GM23248 (cell line): ENCODE measurements at regions not wholly inside any gene's neighbourhood (a gene's known extent, or its start where the extent isn't known, plus 50 kb on each side); places are given as distances from the start of the nearest gene placed in this dataset.

Experiments
- EZH2 ChIP-seq: fragments of 200-600 bp; sonication (generic); IDR thresholded peaks from 2 replicates; pipeline ENCODE4 v1.6.1; 2018; ENCODE audit warnings: antibody characterized with exemption, mild to moderate bottlenecking; ENCODE audit not compliant: insufficient read depth, poor library complexity, severe bottlenecking
- EZH2phosphoT487 ChIP-seq: fragments of 200-600 bp; sonication (generic); IDR thresholded peaks from 2 replicates; pipeline ENCODE4 v1.6.1; 2018; ENCODE audit warnings: antibody characterized with exemption, moderate library complexity, mild to moderate bottlenecking, low read depth; ENCODE audit not compliant: insufficient read depth

DNA sequence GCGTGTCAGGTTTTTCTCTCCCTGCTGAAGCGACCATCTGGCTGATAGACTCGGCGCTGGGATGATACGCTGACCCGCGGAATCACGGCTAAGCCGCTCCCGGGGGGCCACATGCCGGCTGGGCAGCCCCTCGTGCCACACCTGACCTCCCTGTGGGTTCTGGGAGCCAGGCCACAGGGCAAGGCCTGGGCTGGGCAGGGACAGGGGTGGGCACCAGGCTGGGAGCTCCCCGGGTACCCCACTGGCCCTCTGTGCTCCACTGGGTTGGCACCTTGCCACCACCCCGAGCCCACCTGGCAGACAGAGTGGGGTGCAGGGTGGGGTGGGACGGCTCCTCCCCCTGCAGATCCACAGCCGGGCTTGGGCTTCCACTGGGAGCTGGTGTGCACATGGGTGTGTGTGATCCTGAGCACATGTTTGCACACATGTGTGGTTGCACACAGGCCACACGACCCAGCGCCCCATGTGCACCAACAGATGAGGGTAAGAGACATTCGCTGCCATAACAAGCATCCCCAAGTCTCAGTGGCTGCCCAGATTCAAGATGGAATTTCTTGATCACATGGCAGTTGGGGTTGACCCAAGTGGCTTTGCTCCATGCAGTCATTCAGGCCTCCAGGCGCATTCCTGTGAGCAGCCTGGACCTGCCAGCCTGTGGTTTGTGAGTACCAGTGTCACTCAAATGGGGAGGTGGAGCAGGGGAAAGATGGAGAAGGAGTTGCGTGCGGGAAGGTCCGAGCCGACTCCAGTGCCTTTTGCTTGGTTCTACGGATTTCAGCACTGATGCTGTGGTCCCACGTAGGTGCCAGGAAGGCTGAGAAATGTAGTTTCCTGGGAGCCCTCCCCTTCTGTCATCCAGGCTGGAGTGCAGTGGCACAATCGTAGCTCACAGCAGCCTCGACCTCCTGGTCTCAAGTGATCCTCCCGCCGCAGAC is 79.7 kb downstream of the UNCX start:
- no peak for TF ChIP-seq EZH2
- no peak for TF ChIP-seq EZH2phosphoT487
